ENCODE measurements at regions not wholly inside any gene's neighbourhood (a gene's known extent, or its start where the extent isn't known, plus 50 kb on each side); places are given as distances from the start of the nearest gene placed in this dataset.
A peak's percentile ranks its signal among the peaks of the same experiment; 100 is the strongest.

DNA sequence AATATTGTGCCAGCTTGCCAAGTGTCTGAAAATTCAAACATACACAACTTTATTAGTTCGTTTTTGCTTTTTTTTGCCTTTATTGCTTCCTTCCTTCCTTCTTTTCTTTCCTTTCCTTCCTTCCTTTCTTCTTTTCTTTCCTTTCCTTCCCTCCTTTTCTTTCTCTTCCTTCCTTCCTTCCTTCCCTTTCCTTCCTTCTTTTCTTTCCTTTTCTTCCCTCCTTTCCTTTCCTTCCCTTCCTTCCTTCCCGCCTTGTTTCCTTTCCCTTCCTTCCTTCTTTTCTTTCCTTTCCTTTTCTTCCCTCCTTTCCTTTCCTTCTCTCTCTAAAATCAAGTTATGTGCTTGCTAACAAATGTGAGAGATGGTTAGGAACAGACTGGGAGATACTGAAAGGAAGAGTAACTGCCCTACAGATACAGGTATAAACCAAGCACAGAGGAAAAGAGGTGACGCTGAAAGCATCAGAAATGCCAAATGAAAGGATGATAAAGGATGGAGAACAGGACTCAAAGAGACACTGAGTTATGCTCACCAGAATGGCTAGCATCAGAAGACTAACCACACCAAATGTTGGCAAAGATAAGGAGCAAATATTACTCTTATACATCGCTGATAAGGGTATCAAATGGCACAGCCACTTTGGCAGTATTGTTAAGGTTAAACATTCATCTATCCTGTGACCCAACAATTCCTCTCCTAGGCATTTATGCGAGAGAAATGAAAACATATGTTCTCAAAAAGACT, 151.6 kb downstream of the MREG start:
- H3K9me1 ChIP-seq (ENCODE audit: control insufficient read depth, insufficient read depth, low read length), result no peaks in the 10 kb centered on the region
- H3K4me3 ChIP-seq, result no peak overlapping the region
- intact Hi-C loops (cut with micrococcal nuclease) (no loop called here), in situ Hi-C loops (cut with MboI) (no loop called here)
- H3K4me1 ChIP-seq (replicated peaks in 1 of 2; ENCODE audit: control insufficient read depth in 2 of 2, insufficient read depth in 2 of 2, low read length in 2 of 2), result no peaks in the 10 kb centered on the region; a peak in 1 of 5 replicates
- DNase-seq (ENCODE audit: extremely low read depth in 1 of 4, low spot score in 3 of 4) (no peak), ATAC-seq (no peak), FAIRE-seq (no peak)
- H3K9me3 ChIP-seq (replicated peaks; ENCODE audit: control insufficient read depth, insufficient read depth, low read depth, low read length), result no peaks in the 10 kb centered on the region
- H2AFZ ChIP-seq (ENCODE audit: low read depth, low read length), result no peak overlapping the region
- no peaks in the 10 kb centered on the region for H3K27me3 ChIP-seq (ENCODE audit: control insufficient read depth in 2 of 2, insufficient read depth in 2 of 2, low read length in 2 of 2)
- WGBS (ENCODE audit: insufficient coverage, low coverage, missing lambda C conversion rate), result 9% methylated on average over 4 of the region's 5 CpGs
- ChIA-PET POLR2A (no interaction called here), CTCF (ENCODE audit: low intra/inter-chr PET ratio) (no interaction called here)
- no peaks in the 10 kb centered on the region for H4K20me1 ChIP-seq (replicated peaks; ENCODE audit: control insufficient read depth, insufficient read depth, low read length)
- H3K9ac ChIP-seq (ENCODE audit: insufficient read depth in 1 of 2, low read depth in 2 of 2, low read length in 2 of 2), result no peak overlapping the region
- H3K27ac ChIP-seq (ENCODE audit: extremely low read depth, low read depth, low read length), result no peak overlapping the region
- H3K4me2 ChIP-seq (ENCODE audit: insufficient read depth, low read length), result no peak overlapping the region
- no TSS peak for BruUV-seq (replicated peaks)
- H3K79me2 ChIP-seq (ENCODE audit: control insufficient read depth, insufficient read depth, low read length), result no peaks in the 10 kb centered on the region
- no peaks in the 10 kb centered on the region for H3K36me3 ChIP-seq (ENCODE audit: control insufficient read depth, insufficient read depth, low read length)
- TF ChIP-seq PML (IDR thresholded peaks at IDR 0.05; ENCODE audit: low read length), result no peak
- no peak for TF ChIP-seq ARHGAP35 (IDR thresholded peaks at IDR 0.05; ENCODE audit: partially characterized antibody)
- no peak for TF ChIP-seq SMAD3 (CRISPR knock-in tag; conservative IDR thresholded peaks at IDR 0.05)
- no peak for TF ChIP-seq PRPF4 (IDR thresholded peaks at IDR 0.05; ENCODE audit: insufficient read depth, low read depth, low read length, poor library complexity, severe bottlenecking)
- TF ChIP-seq RBM25 (IDR thresholded peaks at IDR 0.05; ENCODE audit: low read depth, low read length, severe bottlenecking), result no peak
- TF ChIP-seq ZNF512 (tag; IDR thresholded peaks at IDR 0.05), result peak; percentile 95
- TF ChIP-seq XRCC5 (IDR thresholded peaks at IDR 0.05; ENCODE audit: low read depth, low read length), result no peak
- TF ChIP-seq THRB (CRISPR knock-in tag; conservative IDR thresholded peaks at IDR 0.05), result 0 out of 2 replicates have a peak, but pooled peaks have one; percentile 41
- TF ChIP-seq, protein P1, sequence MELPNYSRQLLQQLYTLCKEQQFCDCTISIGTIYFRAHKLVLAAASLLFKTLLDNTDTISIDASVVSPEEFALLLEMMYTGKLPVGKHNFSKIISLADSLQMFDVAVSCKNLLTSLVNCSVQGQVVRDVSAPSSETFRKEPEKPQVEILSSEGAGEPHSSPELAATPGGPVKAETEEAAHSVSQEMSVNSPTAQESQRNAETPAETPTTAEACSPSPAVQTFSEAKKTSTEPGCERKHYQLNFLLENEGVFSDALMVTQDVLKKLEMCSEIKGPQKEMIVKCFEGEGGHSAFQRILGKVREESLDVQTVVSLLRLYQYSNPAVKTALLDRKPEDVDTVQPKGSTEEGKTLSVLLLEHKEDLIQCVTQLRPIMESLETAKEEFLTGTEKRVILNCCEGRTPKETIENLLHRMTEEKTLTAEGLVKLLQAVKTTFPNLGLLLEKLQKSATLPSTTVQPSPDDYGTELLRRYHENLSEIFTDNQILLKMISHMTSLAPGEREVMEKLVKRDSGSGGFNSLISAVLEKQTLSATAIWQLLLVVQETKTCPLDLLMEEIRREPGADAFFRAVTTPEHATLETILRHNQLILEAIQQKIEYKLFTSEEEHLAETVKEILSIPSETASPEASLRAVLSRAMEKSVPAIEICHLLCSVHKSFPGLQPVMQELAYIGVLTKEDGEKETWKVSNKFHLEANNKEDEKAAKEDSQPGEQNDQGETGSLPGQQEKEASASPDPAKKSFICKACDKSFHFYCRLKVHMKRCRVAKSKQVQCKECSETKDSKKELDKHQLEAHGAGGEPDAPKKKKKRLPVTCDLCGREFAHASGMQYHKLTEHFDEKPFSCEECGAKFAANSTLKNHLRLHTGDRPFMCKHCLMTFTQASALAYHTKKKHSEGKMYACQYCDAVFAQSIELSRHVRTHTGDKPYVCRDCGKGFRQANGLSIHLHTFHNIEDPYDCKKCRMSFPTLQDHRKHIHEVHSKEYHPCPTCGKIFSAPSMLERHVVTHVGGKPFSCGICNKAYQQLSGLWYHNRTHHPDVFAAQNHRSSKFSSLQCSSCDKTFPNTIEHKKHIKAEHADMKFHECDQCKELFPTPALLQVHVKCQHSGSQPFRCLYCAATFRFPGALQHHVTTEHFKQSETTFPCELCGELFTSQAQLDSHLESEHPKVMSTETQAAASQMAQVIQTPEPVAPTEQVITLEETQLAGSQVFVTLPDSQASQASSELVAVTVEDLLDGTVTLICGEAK (IDR thresholded peaks at IDR 0.05), result peak; percentile 89
- TF ChIP-seq, protein P1 (CRISPR knock-in tag; IDR thresholded peaks at IDR 0.05), result no peak
